NK-92 (cell line): ENCODE measurements at regions not wholly inside any gene's neighbourhood (a gene's known extent, or its start where the extent isn't known, plus 50 kb on each side); places are given as distances from the start of the nearest gene placed in this dataset.
"Not testable (repeated sequence)": the region's sequence is repeated elsewhere in the genome, so short reads cannot be mapped to it uniquely, and the experiment has no call there.

Experiments
- DNase-seq: peaks from one replicate; lab custom pipeline; 2025; ENCODE audit not compliant: unreplicated experiment; lab: John Stamatoyannopoulos, UW

GRCh38 chr2:16247326-16248122 lies 307.2 kb downstream of the MYCN start:
- DNase-seq: no peak

GRCh38 chr2:16246911-16247310 lies 306.6 kb downstream of the MYCN start:
- no peak for DNase-seq

GRCh38 chr2:16246281-16246850 lies 306.0 kb downstream of the MYCN start:
- DNase-seq: no peak

- no peak for DNase-seq
Observed at GRCh38 chr2:16245481-16246054, 305.2 kb downstream of the MYCN start.

- no peak for DNase-seq
Observed at GRCh38 chr2:16244966-16245320, 304.6 kb downstream of the MYCN start.

GRCh38 chr2:16244153-16244965 lies 304.0 kb downstream of the MYCN start:
- DNase-seq: no peak

- DNase-seq: no peak
Observed at GRCh38 chr2:16243411-16243996, 303.2 kb downstream of the MYCN start.

- no peak for DNase-seq
Observed at GRCh38 chr2:16242906-16243305, 302.6 kb downstream of the MYCN start.

- DNase-seq: no peak
Observed at GRCh38 chr2:16241166-16242160, 301.1 kb downstream of the MYCN start.

GRCh38 chr2:16240402-16240801 lies 300.1 kb downstream of the MYCN start:
- DNase-seq: no peak

GRCh38 chr2:16239296-16239850 lies 299.0 kb downstream of the MYCN start:
- no peak for DNase-seq

GRCh38 chr2:16238786-16239185 lies 298.4 kb downstream of the MYCN start:
- no peak for DNase-seq

- no peak for DNase-seq
Observed at GRCh38 chr2:16238001-16238761, 297.8 kb downstream of the MYCN start.

GRCh38 chr2:16235747-16236146 lies 295.4 kb downstream of the MYCN start:
- DNase-seq: no peak

- DNase-seq: not testable (repeated sequence)
Observed at GRCh38 chr2:16235291-16235690, 294.9 kb downstream of the MYCN start.

- DNase-seq: no peak
Observed at GRCh38 chr2:16228951-16229350, 288.6 kb downstream of the MYCN start.

- no peak for DNase-seq
Observed at GRCh38 chr2:16228471-16228870, 288.1 kb downstream of the MYCN start.

- no peak for DNase-seq
Observed at GRCh38 chr2:16227811-16228462, 287.6 kb downstream of the MYCN start.
